SU-DHL-6 (cell line): ENCODE measurements at regions not wholly inside any gene's neighbourhood (a gene's known extent, or its start where the extent isn't known, plus 50 kb on each side); places are given as distances from the start of the nearest gene placed in this dataset.

Experiments used
- H2AFZ ChIP-seq: fragments of 200-600 bp; sonication (generic); 2 replicates; pipeline ENCODE4 v1.6.1; 2014; ENCODE audit warnings: low read depth, mild to moderate bottlenecking, moderate library complexity, mixed read lengths, antibody characterized with exemption, low read length; ENCODE audit not compliant: severe bottlenecking
- H3F3A ChIP-seq: fragments of 200-600 bp; shearing (Covaris generic); 2 replicates; pipeline ENCODE4 v1.6.0; 2016; ENCODE audit warnings: antibody characterized with exemption, mild to moderate bottlenecking; ENCODE audit not compliant: insufficient read depth
- H3K27ac ChIP-seq: fragments of 200-600 bp; sonication (generic); 2 replicates; pipeline ENCODE4 v1.5.1; 2016; ENCODE audit warnings: low read depth, mild to moderate bottlenecking, low read length, moderate library complexity, mixed read lengths
- H3K27me3 ChIP-seq: fragments of 200-600 bp; sonication (generic), shearing (Covaris generic); 2 replicates; pipeline ENCODE4 v1.6.0; 2014; ENCODE audit warnings: mild to moderate bottlenecking, low read length
- H3K36me3 ChIP-seq: fragments of 200-600 bp; sonication (generic); 2 replicates; pipeline ENCODE4 v1.6.1; 2014; ENCODE audit warnings: mild to moderate bottlenecking, low read length, mixed read lengths
- H3K4me2 ChIP-seq: fragments of 300-600, 200-600 bp; shearing (Covaris generic), sonication (generic); 2 replicates; pipeline ENCODE4 v1.6.0; 2014; ENCODE audit warnings: low read length, low read depth, mild to moderate bottlenecking; ENCODE audit not compliant: poor library complexity, severe bottlenecking
- H3K4me3 ChIP-seq: fragments of 200-600 bp; sonication (generic); 2 replicates; pipeline ENCODE4 v1.5.1; 2014; ENCODE audit warnings: antibody characterized with exemption, low read length, mild to moderate bottlenecking, mixed read lengths; ENCODE audit not compliant: insufficient read depth, poor library complexity, severe bottlenecking
- H3K79me2 ChIP-seq: fragments of 200-600 bp; sonication (generic); 2 replicates; pipeline ENCODE4 v1.6.1; 2014; ENCODE audit warnings: mild to moderate bottlenecking, low read length, moderate library complexity; ENCODE audit not compliant: insufficient read depth
- H3K9ac ChIP-seq: fragments of 200-600 bp; sonication (generic); 2 replicates; pipeline ENCODE4 v1.7.0; 2014; ENCODE audit warnings: mild to moderate bottlenecking, low read length
- H3K9me2 ChIP-seq: fragments of 200-600 bp; sonication (generic); replicated peaks from 2 replicates; pipeline ENCODE4 v1.6.1; 2014; ENCODE audit warnings: low read length; ENCODE audit not compliant: insufficient read depth
- H3K9me3 ChIP-seq: fragments of 200-600 bp; sonication (generic); 2 replicates; pipeline ENCODE4 v1.6.1; 2014; ENCODE audit warnings: low read length, mixed read lengths; ENCODE audit not compliant: insufficient read depth
- H4K20me1 ChIP-seq: fragments of 200-600 bp; sonication (generic); 2 replicates; pipeline ENCODE4 v1.6.1; 2014; ENCODE audit warnings: low read depth, mild to moderate bottlenecking, antibody characterized with exemption, low read length, moderate library complexity, mixed read lengths
- EZH2phosphoT487 ChIP-seq: fragments of 200-600 bp; sonication (generic), shearing (Covaris generic); conservative IDR thresholded peaks from 2 replicates; pipeline ENCODE4 v1.6.1; 2018; ENCODE audit warnings: mild to moderate bottlenecking, antibody characterized with exemption, low read length, moderate library complexity, mixed read lengths
- TF ChIP-seq, protein P1 (sequence below): fragments of 200-600 bp; sonication (generic); IDR thresholded peaks from one replicate; pipeline ENCODE4 v1.5.1; 2017; ENCODE audit warnings: antibody characterized with exemption, mild to moderate bottlenecking, low read length, moderate library complexity; ENCODE audit not compliant: insufficient read depth, poor library complexity, severe bottlenecking

DNA sequence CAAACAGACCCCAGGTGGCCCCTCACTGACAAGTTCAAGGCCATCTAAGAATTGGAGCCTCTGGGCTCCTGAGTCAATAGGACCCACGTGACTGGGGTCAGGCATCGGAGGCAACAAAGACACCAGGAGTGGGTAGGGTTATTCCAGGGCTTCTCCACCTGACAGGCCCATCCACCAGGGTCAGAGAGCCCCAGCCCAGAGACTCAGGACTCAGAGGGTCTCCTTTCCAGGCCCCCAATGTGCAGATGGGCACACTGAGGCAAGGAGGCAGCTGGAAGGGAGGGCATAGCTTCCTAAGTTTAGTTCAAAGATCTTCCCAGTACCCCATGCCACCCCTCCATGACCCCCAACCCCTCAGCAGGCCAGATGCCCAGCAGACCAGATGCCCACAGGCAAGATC lies 388.6 kb downstream of the MATN1 start:
- Histone ChIP-seq H3K79me2 (no peaks in the 10 kb centered on the region), H3K27me3 (0 out of 2 replicates have a peak, but pooled peaks cover 3% of the 10 kb centered on the region), H3K27ac (no peak overlapping the region), H3K9ac (no peak overlapping the region), H3K9me2 (no peaks in the 10 kb centered on the region), H3K4me2 (no peak overlapping the region), H2AFZ (no peak overlapping the region), H3F3A (no peaks in the 10 kb centered on the region), H3K4me3 (no peak overlapping the region), H3K36me3 (no peaks in the 10 kb centered on the region), H4K20me1 (no peaks in the 10 kb centered on the region), H3K9me3 (no peaks in the 10 kb centered on the region)
- TF ChIP-seq, protein P1, sequence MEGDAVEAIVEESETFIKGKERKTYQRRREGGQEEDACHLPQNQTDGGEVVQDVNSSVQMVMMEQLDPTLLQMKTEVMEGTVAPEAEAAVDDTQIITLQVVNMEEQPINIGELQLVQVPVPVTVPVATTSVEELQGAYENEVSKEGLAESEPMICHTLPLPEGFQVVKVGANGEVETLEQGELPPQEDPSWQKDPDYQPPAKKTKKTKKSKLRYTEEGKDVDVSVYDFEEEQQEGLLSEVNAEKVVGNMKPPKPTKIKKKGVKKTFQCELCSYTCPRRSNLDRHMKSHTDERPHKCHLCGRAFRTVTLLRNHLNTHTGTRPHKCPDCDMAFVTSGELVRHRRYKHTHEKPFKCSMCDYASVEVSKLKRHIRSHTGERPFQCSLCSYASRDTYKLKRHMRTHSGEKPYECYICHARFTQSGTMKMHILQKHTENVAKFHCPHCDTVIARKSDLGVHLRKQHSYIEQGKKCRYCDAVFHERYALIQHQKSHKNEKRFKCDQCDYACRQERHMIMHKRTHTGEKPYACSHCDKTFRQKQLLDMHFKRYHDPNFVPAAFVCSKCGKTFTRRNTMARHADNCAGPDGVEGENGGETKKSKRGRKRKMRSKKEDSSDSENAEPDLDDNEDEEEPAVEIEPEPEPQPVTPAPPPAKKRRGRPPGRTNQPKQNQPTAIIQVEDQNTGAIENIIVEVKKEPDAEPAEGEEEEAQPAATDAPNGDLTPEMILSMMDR = no peak
- TF ChIP-seq EZH2phosphoT487 = no peak

DNA sequence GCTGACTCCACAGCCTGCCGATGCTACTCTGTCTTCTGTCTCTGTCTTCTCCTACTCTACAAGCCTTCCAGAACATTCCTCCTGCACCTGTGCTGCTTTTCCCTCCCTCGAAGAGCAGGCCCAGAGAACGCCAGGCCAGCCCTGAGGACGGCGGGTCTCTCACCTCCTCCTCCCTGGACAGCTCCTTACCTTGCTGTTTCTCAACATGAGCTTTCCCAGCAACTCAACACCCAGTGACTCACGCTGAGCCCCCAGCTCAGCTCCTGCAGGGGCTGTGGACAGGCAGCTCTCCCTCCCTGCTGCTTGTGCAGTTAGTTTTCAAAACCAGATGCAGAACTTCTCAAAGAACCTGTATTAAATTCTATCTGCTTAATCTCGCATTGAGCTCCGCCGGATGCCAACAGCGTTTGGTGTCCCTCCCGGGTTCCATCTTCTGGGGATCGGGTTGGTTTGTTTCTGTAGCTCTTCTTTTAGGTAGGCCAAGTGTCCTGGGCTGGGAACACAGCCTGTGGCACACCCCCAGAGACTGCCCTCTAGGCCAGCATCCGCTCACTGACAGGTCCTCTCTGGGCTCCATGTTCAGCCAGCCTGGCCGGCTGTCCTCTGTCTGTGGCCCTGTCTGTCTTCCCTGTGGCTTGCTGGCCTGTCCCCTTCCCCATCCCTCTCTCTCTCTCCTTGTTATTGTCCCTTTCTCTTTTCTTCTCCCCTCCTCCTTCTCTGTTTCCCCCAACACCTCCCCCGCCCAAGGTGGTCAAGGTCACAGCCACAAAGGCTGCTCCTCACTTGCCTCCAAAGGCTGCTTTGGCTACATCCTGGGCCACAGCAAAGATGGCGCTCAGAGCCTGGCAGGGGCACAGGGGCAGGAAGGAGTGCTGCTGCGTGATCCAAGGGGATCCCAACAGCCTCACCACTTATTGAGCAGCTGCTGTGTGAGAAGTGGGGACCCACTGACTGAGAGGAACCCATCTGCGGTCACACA lies 391.0 kb downstream of the MATN1 start:
- no peak overlapping the region for H3K27ac ChIP-seq
- no peaks in the 10 kb centered on the region for H3K9me2 ChIP-seq
- H3K4me3 ChIP-seq = no peak overlapping the region
- no peaks in the 10 kb centered on the region for H4K20me1 ChIP-seq
- no peaks in the 10 kb centered on the region for H3K36me3 ChIP-seq
- H3F3A ChIP-seq = no peaks in the 10 kb centered on the region
- TF ChIP-seq EZH2phosphoT487 = no peak
- TF ChIP-seq, protein P1 = no peak
- H2AFZ ChIP-seq = no peak overlapping the region
- no peaks in the 10 kb centered on the region for H3K79me2 ChIP-seq
- H3K4me2 ChIP-seq = no peak overlapping the region
- H3K9ac ChIP-seq = no peak overlapping the region
- H3K27me3 ChIP-seq = 0 out of 2 replicates have a peak, but pooled peaks cover 3% of the 10 kb centered on the region
- no peaks in the 10 kb centered on the region for H3K9me3 ChIP-seq

DNA sequence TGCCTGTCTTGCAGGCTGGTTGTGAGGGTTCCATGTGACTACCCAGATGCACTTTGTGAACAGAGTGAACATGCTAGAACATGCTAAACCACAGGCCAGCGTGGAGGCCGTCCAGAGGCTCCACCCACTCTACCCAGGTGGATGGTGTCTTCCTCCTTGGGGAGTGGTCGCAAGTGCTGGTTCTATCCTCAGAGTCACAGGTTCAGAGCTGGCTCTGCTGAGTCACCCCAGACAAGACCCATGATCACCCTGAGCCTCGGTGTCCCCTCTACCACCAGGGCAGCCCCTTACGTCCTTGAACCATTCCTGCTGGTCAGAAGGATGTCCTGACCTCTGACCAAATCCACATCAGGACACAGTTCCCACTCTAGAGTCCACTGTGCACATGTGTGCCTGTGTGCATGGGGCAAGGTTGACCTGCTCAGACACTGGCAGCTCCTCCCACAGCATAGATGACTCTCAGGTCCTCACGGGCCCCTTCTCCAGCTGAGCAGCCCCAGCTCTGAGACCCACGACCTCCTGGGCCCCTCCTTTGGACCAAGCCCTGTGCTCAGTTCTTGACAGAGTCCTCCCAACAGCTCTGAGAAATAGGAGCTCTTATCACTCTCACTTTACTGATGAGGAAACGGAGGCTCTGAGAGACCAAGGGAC lies 391.8 kb downstream of the MATN1 start:
- Histone ChIP-seq H2AFZ (no peak overlapping the region), H3K27me3 (0 out of 2 replicates have a peak, but pooled peaks cover 3% of the 10 kb centered on the region), H3K9me2 (no peaks in the 10 kb centered on the region), H3K9ac (no peak overlapping the region), H4K20me1 (no peaks in the 10 kb centered on the region), H3K27ac (no peak overlapping the region), H3K9me3 (no peaks in the 10 kb centered on the region), H3K36me3 (no peaks in the 10 kb centered on the region), H3F3A (no peaks in the 10 kb centered on the region), H3K4me2 (no peak overlapping the region), H3K4me3 (no peak overlapping the region), H3K79me2 (no peaks in the 10 kb centered on the region)
- TF ChIP-seq, protein P1 = no peak
- TF ChIP-seq EZH2phosphoT487 = no peak
